Stimulated activated CD4-positive, alpha-beta T cell treated with anti-CD3 and anti-CD28 coated beads, Interleukin-4, amount 100 ng/mL, for 4 hours (primary cell): ENCODE measurements at regions not wholly inside any gene's neighbourhood (a gene's known extent, or its start where the extent isn't known, plus 50 kb on each side); places are given as distances from the start of the nearest gene placed in this dataset.
"Not testable (repeated sequence)": the region's sequence is repeated elsewhere in the genome, so short reads cannot be mapped to it uniquely, and the experiment has no call there.

ENCODE experiments used
- DNase-seq, 2 experiments: peaks; one replicate each; pipeline ENCODE4 v3.0.0-alpha.2; 2020

DNA sequence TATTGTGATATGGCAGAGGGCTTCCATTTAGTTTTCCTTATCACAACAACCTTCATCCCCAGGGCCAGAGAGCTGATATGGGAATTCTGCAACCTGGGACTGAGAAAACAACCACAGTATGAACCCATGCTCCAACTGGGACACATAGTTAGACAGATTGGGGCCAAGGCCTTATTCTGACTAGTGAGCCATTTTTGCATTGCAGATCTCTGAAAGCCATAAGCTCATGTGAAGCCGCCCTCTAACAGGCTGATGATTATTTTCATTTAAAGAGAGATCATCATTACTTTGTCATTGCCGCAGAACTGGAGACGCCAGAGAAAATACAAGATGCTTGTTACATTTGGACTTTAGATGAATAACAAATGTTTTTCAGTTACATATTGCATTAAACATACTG lies 791.7 kb upstream of the POM121L12 start:
- DNase-seq, result no peak

GRCh38 chr7:52233248-52233647 lies 802.2 kb upstream of the POM121L12 start:
- no peak for DNase-seq

GRCh38 chr7:52211930-52212329 lies 823.5 kb upstream of the POM121L12 start:
- DNase-seq, result no peak

DNA sequence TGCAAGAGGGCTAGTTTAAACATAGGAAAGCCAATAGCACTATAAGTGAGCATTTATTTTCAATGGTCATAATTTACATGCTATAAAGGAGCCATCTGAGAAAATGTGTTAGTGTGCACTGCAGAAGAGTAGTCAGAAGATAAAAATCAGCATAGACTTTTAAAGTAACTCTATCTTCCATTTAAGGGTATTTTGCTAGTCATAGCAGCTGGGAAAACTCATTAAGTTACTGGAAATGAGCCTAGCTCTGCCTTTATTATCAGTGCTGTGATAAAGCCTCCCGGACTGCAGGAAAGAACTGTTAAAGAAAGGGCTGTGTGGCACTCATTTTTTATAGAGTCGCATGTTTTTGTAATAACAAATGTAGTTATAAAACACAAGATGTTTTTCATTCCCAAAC lies 825.8 kb upstream of the POM121L12 start:
- no peak for DNase-seq

DNA sequence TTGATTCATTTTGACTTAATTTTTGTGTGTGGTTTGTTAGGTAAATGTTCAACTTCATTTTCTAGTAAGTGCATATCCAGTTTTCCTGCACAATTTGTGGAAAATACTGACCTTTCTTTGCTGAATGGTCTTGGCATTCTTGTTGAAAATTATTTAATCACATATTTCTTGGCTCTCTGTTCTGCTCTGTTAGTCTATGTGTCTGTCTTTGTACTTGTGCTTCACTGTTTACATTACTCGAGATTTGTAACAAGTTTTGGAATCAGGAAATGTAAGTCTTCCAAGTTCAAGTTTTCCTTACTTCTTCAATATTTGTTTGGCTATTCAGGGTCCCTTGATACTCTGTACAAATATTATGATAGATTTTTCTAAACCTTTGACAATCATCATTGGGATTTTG lies 838.2 kb upstream of the POM121L12 start:
- DNase-seq, result no peak

DNA sequence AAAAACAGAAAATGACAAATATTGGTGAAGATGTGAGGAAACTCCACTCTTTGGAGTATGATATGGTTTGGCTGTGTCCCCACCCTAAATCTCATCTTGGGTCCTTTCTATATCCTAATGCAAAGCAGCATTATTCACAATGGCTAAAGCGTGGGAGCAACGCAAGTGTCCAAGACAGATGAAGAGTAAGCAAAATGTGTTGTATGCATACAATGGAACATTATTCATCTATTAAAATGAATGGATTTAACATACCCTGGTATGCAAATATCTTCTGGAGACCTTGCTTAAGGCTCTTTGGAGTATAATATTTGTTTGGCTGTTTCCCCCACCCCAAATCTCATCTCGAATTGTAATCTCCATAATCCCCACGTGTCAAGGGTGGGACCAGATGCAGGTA lies 839.8 kb upstream of the POM121L12 start:
- DNase-seq, result no peak

DNA sequence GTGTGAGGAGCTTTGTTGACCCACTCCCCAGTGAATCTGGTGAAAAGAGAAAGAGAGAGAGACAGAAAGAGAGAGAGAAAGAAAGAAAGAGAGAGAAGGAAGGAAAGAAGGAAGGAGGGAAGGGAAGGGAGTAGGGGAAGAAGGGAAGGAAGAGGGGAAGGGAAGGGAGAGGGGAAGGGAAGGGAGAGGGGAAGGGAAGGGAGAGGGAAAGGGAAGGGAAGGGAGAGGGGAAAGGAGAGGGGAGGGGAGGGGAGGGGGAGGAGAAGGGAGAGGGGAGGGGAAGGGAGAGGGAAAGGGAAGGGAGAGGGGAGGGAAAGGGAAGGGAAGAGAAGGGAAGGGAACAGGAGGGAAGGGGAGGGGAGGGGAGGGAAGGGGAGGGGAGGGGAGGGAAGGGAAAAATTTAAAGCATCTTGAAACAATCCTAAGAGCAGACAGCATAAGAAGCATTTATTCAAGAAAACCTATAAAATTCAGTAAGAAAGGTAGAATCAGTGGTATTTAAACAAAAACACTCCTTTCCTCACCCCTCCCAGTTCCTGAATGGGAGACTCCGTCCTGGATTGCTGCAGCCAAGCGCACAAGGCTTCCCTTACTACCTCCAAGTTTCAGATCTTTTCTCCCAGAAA lies 846.2 kb upstream of the POM121L12 start:
- no peak for DNase-seq

DNA sequence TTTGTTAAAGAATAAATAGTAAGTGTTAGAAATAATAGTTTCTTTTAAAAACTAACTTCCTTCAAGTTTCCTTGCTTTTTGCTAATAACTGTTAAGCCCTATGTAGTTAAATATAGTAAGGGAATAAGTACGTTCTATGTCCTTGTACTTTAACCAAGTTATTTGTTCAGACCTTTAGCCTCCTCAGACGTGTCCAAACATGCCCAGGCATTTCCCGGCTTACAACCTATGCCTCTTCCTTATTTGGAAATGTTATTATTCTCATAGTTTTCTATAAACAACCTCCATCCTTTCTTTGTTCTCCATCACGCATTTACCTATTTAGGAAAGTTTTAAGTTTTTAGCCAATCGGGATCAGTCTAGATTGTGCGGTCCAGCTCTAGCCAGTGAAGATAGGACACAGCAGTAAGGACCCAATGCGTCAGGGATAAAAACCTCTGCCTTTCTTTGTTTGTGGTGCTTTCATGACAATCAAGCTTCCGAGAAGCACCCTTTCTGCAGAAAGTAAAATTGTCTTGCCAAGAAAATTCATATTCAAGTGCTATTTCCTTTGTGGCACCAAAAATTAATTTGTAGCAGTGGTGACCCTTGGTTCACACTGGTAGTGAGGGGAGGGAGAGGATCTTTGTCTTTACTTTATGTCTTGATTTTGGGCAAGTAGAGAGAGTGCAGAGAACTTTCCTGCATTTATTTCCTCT lies 851.3 kb upstream of the POM121L12 start:
- no peak for DNase-seq

DNA sequence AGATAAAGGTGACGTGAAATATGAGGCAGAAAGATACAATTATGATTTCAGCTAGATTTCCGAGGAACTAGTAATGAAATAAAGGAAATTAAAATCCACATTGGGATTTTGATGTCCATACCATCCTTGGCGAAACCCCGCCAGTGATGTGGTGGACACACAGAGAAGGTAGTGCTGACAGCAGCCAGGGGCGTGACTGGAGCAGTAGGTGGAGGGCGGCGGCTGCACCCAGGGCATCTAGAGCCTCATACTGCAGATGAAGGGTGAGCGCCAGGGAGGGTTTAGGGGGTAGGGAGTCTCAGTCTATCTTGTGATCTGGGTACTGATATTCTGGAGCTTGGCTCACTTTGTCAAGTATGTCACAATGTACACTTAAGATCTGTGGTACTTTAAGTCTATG lies 855.5 kb upstream of the POM121L12 start:
- DNase-seq, result no peak

DNA sequence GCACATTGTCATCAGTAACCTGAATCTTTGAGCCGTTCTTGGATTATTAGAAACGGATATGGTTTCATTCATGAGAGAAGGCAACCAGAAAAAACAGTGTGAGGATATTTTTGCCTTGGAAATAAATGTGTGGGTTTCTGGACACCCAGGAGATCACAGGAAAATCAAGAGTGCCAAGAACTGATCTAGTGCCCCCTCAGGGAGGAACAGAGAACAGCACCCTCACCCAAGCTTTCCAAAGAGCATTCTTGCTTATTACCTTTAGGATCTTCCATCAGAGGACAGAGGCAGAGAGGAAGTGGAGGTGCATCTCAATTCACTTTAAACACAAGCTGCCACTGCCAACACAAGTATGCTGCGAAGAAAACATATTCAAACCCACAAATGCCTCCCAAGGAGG lies 851.5 kb upstream of the COBL start:
- no peak for DNase-seq

- DNase-seq, result no peak
These were observed 846.7 kb upstream of the COBL start for GRCh38 chr7:52163311-52163710.

DNA sequence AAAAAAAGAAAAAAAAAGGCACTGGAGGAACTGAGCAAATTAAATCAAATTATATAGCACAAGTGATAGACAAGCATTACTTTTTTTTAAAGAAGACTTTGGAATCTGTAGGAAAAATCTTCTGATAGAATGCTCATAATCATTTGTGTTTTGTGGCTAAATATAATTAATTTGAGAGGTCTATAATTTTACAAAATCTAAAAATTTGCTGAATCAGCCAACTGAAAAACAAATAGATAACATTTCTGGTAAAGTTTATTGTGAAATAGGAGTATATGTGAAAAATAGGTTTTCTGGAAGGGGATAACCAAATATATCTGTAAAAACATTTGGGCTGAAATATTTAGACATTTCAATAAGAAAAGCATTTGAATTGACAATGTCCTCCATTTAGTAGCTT lies 844.9 kb upstream of the COBL start:
- DNase-seq, result no peak

DNA sequence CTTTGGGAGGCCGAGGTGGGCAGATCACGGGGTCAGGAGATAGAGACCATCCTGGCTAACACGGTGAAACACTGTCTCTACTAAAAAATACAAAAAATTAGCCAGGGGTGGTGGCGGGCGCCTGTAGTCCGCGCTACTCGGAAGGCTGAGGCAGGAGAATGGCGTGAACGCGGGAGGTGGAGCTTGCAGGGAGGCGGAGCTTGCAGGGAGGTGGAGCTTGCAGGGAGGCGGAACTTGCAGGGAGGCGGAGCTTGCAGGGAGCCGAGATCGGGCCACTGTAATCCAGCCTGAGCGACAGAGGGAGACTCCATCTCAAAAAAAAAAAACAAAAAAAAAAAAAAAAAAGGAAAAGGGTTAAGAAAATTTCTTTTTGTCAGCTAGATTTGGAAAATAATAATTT lies 842.8 kb upstream of the COBL start:
- DNase-seq, result not testable (repeated sequence)

- DNase-seq, result no peak
These were observed 837.8 kb upstream of the COBL start for GRCh38 chr7:52154382-52154781.

DNA sequence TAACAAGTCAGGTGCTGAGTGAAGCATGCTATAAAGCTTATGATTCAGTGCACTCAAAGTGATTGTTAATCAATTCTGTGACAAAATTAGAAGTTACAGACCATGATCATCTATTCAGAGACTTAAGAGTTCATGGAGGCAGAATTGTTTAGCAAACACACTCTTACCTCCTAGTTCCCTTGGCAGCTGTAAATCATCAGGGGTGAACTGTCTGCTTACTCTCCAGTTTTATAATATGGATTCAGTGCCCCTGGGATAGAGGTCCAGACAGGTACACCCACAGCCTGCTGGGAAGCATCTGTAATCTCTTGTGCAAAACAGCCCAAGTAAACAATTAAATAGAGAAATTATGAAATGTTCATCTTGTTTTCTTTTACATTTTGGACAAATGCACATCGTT lies 835.0 kb upstream of the COBL start:
- DNase-seq, result no peak

- no peak for DNase-seq
These were observed 834.3 kb upstream of the COBL start for GRCh38 chr7:52150952-52151351.

GRCh38 chr7:52146871-52147634 lies 830.4 kb upstream of the COBL start:
- DNase-seq, result no peak

DNA sequence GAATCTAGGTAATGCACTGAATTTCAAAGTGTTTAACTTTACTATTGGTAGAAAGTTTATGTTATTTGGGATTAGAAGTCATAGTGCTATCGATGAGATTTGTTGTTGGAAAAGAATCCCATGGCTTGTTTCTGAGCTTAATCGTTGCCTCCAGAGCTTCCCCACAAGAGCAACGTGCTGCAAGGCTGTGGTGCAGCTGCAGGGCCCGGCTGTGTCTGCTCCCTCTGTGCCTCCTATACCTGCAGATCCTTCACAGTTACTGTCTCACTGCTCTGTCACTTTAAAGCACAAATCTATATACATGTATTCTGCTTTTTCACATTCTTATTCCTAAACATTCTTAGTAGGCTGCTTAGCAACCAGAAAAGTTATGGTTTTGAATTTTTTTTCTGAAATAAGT lies 826.6 kb upstream of the COBL start:
- no peak for DNase-seq

- no peak for DNase-seq
These were observed 824.2 kb upstream of the COBL start for GRCh38 chr7:52140851-52141250.

DNA sequence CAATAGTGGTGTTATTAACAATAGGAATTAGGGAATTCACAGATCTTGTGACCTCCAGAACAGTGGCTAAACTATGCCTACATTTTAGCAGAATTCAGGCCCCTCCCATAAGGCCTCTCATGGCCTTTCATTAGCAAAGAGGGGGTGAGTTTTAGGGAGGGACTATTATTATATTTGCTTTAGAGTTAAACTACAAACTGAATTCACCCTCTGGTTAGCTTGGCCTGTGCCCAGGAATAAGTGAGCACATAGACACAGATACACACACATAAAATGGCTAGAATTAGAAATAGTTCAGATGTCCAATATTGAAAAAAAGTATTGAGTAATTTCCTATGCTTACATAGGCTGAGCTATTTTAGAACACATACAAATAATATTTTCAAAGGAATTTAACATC lies 818.8 kb upstream of the COBL start:
- DNase-seq, result no peak

DNA sequence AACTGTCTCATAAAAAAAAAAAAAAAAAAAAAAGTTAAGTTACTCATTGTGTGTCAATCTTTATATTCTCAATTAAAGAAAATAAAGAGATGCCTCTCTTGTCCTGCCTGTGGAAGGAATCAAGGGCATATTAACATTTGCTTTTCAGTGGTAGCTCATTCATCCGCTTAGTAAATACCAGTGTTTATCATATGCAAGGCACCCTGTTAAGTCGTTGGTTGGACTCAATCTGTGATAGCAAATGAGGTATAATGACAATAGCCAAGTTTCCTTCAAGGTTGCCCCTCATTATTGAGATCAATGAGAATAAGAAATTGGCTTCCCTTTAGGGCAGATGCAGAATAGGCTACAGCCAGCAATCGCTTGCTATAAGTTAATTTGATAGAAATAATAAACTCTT lies 812.7 kb upstream of the COBL start:
- no peak for DNase-seq

DNA sequence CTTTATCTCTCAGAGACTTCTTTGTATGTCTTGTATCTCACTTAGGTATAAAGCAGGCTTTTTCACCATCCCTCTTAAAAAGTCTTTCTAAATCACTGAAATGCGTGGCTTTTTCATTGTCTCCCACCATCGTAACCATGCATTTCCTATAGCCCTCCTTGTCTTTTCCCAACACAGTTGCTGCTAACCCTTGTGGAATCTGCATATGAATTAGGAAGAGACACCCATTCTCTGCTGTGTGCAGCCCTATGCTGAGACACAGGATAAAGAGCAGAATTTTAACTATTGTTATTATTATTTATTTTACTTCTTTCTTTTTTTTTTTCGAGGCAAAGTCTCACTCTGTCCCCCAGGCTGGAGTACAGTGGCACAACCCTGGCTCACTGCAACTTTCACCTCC lies 804.3 kb upstream of the COBL start:
- no peak for DNase-seq

DNA sequence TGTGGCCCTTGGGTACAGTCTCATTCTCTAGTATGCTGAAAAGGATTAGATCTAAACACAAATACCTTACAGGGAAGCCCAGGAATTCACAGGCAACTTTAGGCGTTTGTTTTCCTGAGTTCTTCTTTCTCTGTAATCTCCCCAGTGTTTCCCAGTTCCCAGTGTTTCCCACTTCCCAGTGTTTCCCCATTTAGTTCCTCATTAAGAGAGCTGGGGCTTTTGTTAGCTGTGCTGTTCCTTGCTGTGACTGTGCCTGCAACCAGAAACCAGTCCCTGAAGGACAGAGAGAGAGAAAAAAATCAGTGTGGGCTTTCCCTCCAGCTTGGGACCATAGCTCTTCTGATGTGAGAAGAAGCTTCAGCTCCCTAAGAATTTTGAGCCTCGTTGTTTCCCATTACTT lies 802.9 kb upstream of the COBL start:
- DNase-seq, result no peak

GRCh38 chr7:52114509-52114908 lies 797.9 kb upstream of the COBL start:
- DNase-seq, result no peak
